Stimulated activated naive CD4-positive, alpha-beta T cell (primary cell): ENCODE measurements at regions not wholly inside any gene's neighbourhood (a gene's known extent, or its start where the extent isn't known, plus 50 kb on each side); places are given as distances from the start of the nearest gene placed in this dataset.

ENCODE experiments used
- DNase-seq, 6 experiments: peaks; one replicate each; lab custom pipeline; 2025; lab: John Stamatoyannopoulos, UW

DNA sequence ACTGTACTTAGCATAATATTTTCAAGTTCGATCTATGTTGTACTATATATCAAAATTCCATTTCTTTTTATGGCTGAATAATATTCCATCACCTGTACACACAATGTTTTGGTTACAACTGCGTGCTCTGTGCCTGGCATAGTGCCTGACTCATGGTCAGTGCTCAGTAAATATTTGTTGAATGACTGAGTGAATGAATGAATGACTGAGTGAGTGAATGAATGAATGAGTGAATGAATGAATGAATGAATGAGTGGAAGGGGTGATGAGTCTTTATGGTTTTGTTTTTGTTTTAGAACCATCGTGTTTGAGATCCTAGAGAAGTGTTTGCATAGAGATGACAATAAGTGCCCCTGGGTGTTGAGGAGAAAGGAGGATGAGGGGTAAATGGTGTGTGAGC is 155.3 kb downstream of the MRM1 start:
- no peak for DNase-seq

DNA sequence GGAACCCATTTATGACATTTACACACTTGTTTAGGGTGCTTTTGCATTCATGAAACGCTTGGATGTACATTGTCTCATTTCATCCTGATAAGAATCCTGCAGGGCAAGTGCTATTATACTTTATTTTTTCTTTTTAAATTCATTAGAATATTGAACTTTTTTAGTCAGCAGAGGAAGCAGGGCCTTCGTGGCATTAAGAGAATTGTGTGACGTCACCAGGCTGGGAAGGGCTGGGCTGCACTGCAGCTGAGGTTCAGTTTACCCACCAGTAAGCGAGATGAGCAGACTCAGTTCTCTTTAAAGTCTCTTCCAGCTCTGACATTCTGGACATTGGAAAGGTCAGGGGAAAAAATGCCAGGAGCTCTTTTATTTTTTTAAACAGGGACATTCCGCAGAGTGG is 159.0 kb downstream of the MRM1 start:
- no peak for DNase-seq

DNA sequence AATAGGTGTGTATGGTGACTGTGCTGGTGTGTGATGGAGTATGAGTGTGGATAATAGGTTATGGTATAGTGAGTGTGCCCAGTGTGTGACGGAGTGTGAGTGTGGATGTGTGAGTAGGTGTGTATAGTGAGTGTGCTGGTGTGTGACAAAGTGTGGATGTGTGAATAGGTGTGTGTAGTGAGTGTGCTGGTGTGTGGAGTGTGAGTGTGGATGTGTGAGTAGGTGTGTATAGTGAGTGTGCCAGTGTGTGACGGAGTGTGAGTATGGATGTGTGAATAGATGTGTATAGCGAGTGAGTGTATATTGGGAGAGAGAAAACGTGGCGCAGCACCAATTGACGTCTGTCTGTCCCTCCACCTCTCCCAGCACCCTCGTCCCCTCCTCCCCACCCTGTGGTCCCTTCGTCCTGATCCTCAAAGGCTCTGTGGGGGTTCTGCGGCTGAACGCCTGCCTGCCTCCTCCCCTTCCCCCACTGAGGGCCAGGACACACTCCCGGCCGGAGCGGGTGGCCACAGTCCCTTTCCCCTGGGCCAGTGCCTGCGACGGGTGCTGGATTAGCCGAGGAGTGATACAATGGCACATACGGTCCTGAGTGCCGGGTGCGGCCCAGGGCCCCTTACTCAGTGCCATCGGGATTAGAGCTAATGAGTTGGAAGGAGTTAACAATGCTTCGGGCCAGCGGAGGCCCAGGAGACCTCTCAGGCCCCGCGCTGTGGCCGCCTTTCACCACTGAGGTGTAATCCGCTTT is 160.0 kb downstream of the MRM1 start:
- no peak for DNase-seq

DNA sequence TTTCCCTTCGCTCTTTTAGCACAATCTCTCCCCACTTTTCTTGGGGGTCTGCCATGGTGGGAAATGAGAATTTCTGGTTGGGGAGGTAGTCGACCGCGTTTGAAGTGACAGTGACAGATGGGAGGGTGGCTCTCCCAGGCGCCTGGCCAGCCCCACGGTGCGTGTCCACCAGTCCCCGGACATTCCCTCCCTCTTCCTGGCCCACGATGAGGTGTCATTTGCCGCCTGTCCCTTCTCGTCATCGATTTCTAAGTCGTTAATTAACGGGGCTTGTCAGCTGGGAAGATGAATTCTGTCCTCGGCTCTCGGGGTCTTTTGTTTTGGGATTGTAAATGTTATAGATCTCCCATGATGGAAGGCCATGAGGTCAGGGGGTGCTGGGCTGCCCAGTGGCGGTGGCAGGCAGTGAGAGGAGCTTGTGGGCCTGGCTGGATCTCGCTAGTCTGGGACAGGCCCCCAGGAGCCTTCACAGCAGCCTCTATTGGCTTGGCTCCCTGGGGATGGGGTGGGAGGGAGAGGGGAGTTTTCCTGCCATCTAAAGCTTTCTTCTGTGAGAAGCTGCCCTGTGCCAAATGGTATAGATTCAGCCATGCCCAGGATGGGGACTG is 164.2 kb downstream of the MRM1 start:
- no peak for DNase-seq

DNA sequence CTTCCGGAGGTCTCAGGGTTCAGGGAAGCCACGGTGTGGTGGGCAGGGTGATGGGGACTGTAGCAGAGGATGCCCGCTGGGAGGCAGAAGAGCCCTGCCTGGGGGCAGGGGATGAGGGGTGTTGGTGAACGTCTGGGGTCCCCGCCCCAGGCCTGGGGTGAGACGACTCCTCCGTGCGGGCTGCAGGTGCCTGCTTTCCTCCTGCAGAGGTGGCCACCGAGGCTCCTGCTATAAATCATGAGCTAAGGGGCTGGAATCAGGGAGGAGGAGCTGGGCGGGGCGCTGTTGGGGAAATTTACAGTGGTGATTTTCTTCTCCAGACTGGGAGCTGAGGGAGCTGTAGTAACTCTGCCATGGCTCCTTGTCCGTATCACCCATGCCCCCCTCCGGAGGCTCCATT is 167.0 kb downstream of the MRM1 start:
- no peak for DNase-seq

DNA sequence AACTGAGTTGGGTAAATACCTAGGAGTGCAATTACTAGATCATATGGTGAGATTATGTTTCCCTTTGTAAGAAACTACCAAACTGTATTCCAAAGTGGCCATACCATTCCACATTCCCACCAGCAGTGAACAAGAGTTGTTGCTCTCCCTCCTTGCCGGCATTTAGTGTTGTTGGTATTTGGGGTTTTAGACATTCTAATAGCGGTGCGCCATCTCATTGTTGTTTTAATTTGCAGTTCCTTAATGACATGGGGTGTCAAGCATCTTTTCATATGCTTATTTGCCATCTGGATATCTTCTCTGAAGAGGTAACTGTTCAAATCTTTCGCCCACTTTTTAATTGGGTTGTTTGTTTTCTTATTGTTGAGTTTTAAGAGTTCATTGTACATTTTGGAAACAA is 164.2 kb upstream of the LHX1 start:
- DNase-seq = no peak

DNA sequence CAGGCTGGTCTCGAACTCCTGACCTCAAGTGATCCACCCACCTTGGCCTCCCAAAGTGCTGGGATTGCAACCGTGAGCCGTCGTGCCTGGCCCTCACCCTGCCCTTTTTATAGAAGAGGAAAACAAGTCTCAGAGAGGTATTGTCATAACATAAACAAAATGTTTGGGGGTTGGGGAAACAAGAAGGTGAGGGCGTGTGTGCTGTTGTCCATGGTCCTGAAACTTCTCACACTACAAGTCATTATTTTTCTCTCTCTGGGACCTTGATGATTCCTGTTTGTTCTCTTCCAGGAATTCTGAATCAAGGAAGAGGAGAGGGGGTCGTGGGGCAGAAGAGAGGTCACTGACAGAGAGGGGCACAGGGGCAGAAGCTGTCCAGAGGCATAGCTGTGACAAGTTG is 160.2 kb upstream of the LHX1 start:
- DNase-seq = no peak

DNA sequence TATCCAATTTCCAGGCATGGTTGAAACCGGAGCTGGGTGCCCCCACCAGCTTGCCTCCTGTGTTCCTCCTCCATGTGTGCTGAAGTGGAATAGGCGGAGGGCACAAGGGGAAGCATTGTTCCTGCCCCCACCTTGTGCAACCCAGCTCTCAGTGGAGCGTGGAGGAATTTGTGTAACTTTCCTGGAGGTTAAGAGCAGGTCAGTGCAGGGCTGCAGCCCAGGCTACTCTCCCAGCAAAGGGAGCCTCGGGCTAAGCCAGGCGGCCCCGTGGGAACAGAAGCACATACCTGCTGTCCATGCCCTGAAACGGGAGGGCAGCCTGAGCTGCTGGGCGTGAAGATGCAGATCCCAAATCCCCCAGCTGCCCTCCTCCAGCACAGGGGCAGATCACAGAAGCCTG is 158.8 kb upstream of the LHX1 start:
- DNase-seq = no peak

DNA sequence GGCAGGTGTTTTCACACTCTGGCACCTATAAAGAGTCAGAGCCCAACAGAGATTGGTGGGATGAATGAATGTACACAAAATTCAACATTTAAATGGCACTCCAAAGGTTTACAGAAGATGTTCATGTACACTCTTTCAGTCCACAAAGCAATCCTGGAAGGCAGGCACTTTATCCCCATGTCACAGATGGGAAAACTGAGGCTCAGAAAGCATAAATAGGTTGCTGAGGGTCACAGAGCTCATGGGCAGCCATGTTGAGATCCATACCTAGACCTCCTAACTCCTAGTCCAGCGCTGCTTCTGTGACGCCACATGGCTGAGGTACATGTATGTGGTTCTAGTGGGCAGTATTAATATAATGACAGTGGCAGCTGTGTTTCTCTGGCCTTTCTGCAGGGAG is 157.7 kb upstream of the LHX1 start:
- DNase-seq = no peak

DNA sequence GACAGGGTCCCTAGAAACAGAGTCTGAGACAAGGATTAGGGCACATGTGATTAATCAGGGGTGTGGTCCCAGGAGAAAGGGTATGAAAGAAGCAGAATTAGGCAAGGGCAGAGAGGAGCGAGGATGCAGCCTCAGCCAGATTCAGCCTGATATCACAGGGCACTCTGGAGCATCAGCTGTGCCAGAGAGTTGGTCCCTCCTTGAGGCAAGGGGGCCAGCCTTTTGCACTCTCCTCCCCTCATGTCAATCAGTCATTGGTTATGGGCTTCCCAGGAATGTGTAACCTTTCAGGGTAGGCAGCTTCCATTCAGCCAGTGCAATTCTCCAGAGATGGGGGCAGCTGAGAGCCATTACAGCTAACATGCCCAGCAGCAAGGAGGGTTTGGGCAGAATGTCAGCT is 152.6 kb upstream of the LHX1 start:
- DNase-seq = no peak

DNA sequence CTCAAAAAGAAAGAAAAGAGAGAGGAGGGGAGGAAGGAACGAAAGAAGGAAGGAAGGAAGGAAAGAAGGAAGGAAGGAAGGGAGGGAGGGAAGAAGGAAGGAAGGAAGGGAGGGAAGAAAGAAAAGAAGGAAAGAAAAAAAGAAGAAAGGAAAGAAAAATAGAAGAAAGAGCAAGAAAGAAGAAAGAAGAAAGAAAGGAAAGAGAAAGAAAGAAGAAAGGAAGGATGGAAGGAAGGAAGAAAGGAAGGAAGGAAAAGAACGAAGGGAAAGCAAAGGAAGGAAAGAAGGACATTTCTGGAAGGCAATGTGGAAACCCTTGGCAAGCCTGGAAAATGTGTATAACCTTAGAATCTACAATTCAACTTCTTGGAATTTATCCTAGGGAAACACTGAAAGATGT is 150.4 kb upstream of the LHX1 start:
- DNase-seq = no peak

DNA sequence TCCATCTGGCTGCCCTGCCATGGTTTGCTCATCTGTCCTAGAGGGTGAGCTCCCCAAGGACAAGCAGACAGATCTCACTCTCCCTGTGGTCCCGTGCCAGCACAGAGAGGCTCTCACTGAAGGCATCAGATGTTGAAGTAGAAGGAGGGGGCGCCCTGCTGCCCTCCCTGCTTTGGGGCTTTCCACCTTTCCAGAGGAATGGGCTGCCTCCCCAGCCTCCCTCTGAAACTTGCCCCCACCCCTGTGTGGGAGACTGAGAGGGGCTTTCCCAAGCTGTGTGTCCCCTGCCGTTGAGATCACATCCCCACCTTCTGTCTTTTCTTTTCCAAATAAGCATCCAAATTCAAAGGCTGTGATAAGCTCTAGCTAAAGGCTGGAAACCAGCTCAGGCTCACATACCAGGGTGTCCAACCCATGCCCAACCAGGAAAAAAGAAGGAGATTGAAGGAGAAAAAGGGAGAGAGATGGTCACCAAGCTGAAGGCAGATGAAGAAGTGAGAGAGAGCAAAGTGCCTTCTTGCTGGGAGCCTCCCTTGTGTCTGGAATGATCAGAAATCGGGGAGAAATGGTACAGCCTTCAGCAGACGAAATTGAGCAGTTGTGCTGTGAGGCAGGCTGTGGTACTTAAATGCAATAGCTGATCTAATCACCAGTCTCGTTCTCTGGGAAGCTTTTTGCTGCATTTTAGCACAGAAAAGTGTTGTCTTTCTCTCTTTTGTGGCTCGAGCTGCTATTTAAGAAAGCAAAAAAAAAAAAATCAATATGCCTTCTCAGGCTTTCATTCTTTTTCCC is 145.9 kb upstream of the LHX1 start:
- no peak for DNase-seq

DNA sequence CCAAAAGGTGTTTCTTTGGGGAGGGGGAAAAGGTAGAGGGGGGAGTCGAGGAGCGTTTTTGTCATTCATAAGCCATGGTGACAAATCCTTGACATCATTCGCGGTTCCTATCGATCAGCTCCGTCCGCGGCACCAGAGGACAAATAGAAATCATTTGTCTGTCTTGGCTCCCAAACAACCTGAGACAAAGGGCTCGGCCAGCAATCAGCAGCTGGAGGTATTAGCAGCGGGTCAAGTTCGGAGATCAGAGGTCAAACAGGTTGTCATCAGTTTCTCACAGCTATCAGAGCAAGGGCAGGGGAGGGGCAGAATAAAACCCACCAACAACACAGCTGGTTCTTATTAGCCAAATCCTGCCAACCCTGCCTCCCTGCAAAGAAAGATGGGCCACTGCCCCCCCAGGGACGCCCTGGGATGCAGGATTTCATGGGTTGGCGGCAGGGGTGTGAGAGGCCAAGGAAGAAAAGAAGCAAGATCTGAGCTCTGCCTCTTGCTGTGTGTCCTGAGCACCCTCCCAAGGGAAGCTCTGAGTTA is 145.3 kb upstream of the LHX1 start:
- no peak for DNase-seq

DNA sequence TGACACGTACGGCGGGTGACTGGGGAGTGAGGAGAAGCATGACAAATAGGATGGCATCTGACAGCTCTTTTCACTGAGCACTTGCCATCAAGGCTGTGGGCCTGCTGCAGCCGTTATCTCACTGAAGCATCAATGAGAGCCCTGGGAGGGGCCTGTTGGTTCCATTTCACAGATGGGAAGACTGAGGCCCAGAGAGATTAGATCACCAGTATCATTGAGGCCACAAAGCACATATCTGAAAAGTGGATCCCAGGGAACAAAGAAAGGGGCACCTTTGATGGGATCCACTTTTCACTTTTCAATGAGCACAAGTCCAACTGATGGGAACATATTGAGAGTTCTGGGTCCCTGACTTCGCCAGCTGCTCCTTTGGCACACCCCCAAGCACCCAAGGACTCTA is 144.4 kb upstream of the LHX1 start:
- no peak for DNase-seq

DNA sequence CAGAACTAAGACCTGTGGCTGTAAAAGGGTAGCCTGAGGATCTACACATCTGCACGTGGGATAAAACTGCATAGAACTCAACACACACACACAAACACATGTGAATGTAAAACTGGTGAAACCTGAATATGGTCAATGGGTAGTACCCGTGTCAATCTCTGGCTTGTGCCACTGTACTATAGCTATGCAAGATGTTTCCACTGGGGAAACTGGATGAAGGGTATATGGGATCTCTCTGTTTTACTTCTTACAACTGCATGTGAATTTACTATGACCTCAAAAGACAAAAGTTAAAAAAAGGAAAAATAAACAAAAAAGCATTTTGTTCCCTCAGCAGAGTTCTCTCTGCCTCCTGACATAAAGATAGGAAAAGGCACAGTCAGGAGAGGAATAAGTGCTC is 143.3 kb upstream of the LHX1 start:
- no peak for DNase-seq

DNA sequence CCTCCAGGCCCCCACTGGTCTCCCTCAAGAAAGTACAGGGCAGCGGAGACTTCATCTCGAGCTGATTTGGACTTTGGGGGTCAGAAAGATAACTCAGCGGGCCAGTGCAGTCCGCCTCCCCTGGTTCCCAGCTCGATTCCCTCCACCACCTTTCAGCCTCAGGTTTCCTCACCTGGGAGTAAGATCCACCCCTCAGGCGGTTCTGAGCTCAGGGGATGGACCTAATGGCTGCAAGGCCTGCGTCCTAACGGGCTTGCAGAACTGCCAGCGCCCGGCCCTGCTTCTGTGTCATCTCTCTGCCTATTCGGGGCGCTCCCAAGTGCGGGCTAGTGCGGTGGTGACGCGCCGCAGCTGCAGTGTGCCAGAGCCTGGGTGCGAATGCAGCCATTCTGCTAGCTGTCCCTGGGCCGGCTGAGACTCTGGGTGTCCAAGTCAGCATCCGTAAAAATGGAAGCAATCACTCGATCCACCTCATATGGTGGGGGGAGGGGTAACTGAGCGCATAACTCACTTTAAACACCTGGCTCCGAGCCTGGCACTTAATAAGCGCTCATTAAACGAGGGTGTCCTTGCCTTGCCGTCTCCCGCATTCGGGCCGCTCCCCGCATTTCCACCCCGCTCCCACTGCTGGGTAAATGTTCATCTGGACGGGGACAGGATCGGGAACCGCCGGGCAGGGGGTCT is 129.6 kb upstream of the LHX1 start:
- no peak for DNase-seq

DNA sequence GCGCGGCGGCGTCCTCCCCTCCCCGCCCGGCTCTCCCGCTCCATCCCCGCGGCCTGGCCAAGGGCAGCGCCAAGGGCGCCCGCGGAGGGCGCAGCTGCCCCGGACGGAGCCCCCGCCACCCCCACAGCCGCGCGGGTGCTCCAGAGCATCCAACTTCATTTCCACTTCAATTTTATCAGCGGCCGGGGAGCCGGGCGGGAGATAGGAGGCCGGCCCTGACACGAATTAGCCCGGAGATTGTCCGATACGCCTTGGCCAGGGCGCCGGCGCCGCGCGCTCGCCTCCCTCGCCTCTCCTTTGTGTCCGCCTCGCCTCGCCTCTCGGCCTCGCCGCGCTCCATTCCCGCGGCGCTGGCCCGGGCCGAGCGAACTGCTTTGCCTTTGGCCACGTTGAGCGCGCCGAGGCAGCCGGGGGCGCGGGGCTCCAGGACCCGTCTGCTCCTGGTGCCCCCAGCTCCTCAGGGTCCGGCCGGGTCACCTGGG is 129.1 kb upstream of the LHX1 start:
- no peak for DNase-seq

DNA sequence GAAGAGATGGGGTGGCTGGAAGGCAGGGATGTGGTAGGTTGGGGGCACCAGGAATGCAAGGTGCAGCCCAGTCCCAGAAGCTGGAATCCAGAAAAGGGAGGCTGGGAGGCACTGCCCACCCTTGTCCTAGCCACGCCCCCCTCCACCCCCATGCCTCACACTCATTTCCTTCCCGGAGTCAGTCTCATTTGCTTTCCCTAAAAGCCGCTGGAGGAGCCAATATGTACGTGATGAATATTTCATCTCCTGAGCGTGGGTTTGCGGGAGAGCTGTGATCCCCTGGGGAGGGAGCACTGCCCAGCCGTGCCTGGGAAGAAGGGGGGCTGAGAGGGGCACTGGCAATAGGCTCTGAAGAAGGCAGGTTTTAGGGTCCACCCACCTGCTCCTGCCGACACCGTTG is 124.5 kb upstream of the LHX1 start:
- DNase-seq = no peak

DNA sequence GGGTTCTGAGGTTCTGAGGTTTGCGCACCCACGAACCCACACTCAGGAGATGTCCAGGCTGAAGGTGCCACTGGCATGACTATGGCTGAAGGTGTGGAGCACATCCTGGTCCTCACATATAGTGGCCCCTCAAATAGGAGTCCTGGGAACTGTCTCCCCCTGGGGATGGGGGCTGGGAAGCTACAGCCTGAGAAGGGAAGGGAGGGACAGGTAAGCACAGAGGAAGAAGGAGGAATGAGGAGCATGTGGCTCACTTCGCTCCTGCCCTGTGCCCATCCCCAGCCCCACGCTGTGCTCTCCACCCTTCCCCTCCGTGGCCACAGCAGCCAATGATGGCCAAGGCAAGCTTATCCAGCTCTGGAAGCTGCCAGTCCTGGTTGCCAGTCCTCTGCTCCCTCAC is 123.9 kb upstream of the LHX1 start:
- DNase-seq = no peak

DNA sequence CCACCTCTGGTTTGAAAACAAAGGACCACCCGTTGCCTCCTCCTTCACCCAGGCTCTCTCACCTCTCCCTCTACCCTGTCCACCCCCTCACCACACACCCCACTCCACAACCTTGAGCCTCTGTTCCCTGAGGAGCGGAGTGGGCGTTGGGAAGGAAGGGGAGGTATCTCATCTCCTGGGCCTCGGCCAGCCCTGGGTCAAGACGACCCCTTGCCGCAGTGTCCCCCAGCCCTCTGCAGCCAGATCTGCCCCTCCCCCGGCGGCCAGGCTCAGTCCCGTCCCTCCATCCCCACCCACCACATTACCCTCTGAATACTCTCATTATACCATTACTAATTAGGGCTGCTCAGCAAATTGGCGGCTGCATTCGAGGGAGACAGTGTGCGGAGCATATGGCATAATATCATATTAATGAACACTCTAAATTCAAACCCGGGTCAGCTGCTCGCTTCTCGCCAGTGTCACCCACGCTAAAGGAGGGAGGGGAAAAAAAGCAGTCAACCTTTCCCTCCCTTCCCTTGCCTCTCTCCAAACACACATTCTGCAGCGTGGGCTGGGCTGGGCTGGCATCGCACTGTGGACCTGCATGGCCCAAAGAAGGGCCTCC is 123.2 kb upstream of the LHX1 start:
- no peak for DNase-seq

DNA sequence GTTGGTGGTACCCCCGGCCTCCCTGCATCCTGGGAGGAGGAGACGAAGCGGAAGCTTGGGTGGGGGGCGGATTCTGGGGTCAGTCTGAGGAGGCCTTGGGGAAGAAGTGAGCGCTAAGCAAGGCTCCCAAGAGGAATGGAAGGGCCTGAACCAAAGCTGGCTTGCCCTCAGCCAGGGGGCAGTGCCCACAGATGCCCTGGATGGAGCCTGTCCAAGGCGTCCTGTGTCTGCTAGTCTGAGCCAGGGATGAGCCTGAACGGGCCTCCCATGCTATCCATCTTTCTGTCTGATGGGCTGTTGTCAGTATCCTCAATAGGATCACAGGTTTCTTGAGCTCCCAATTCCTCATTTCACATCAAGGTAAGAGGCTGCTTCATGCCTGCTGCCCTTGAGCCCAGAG is 122.3 kb upstream of the LHX1 start:
- no peak for DNase-seq
